GM19452 (cell line): ENCODE measurements at regions not wholly inside any gene's neighbourhood (a gene's known extent, or its start where the extent isn't known, plus 50 kb on each side); places are given as distances from the start of the nearest gene placed in this dataset.

Source experiments
- ATAC-seq: cut with Tn5 transposase; IDR thresholded peaks from one replicate; pipeline ENCODE4 v1.9.1; 2021; ENCODE audit not compliant: unreplicated experiment

GRCh38 chr6:15058200-15059061, 187.4 kb upstream of the JARID2 start:
- ATAC-seq = no peak

- ATAC-seq = no peak
Observed at GRCh38 chr6:15061180-15061641, 184.7 kb upstream of the JARID2 start.

GRCh38 chr6:15061908-15062515, 183.9 kb upstream of the JARID2 start:
- no peak for ATAC-seq

- ATAC-seq = no peak
Observed at GRCh38 chr6:15062516-15063252, 183.2 kb upstream of the JARID2 start.

- ATAC-seq = no peak
Observed at GRCh38 chr6:15063253-15063853, 182.5 kb upstream of the JARID2 start.

- ATAC-seq = no peak
Observed at GRCh38 chr6:15065261-15065989, 180.4 kb upstream of the JARID2 start.

- ATAC-seq = no peak
Observed at GRCh38 chr6:15066089-15066758, 179.6 kb upstream of the JARID2 start.

- ATAC-seq = no peak
Observed at GRCh38 chr6:15073344-15073789, 172.5 kb upstream of the JARID2 start.

GRCh38 chr6:15073883-15074465, 171.9 kb upstream of the JARID2 start:
- no peak for ATAC-seq

- no peak for ATAC-seq
Observed at GRCh38 chr6:15074806-15075205, 171.1 kb upstream of the JARID2 start.

- no peak for ATAC-seq
Observed at GRCh38 chr6:15076565-15076964, 169.3 kb upstream of the JARID2 start.

- no peak for ATAC-seq
Observed at GRCh38 chr6:15077006-15077405, 168.9 kb upstream of the JARID2 start.

GRCh38 chr6:15077961-15078360, 167.9 kb upstream of the JARID2 start:
- no peak for ATAC-seq

- ATAC-seq = no peak
Observed at GRCh38 chr6:15079288-15079817, 166.5 kb upstream of the JARID2 start.

- no peak for ATAC-seq
Observed at GRCh38 chr6:15080895-15081294, 165.0 kb upstream of the JARID2 start.

- no peak for ATAC-seq
Observed at GRCh38 chr6:15081447-15081846, 164.4 kb upstream of the JARID2 start.

- no peak for ATAC-seq
Observed at GRCh38 chr6:15082708-15083107, 163.2 kb upstream of the JARID2 start.

GRCh38 chr6:15086348-15087158, 159.3 kb upstream of the JARID2 start:
- ATAC-seq = no peak

- ATAC-seq = no peak
Observed at GRCh38 chr6:15087186-15087589, 158.7 kb upstream of the JARID2 start.
